GM18909 (cell line): ENCODE measurements at regions not wholly inside any gene's neighbourhood (a gene's known extent, or its start where the extent isn't known, plus 50 kb on each side); places are given as distances from the start of the nearest gene placed in this dataset.

Source experiments
- ATAC-seq: cut with Tn5 transposase; IDR thresholded peaks from one replicate; pipeline ENCODE4 v1.9.1; 2021; ENCODE audit warnings: mild to moderate bottlenecking; ENCODE audit not compliant: unreplicated experiment, poor library complexity

DNA sequence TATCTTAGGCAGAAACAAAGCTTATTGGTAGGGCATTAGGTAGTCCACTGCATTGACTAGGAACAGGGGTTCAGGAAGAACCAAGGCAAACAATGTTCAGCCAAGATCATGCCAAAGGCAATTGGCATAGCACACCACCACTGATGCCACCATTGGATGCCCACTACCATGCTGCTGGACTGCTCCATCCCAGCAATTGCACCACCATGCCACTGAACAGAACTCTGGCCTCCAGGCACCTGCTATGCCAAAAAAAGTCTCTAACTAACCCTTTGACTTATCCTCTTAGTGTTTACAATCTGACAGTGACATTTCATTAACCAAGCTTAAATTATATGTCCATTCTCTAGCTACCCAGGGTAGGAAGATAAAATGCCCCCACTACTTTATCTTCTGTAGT, 509.6 kb upstream of the CAMK1G start:
- no peak for ATAC-seq

DNA sequence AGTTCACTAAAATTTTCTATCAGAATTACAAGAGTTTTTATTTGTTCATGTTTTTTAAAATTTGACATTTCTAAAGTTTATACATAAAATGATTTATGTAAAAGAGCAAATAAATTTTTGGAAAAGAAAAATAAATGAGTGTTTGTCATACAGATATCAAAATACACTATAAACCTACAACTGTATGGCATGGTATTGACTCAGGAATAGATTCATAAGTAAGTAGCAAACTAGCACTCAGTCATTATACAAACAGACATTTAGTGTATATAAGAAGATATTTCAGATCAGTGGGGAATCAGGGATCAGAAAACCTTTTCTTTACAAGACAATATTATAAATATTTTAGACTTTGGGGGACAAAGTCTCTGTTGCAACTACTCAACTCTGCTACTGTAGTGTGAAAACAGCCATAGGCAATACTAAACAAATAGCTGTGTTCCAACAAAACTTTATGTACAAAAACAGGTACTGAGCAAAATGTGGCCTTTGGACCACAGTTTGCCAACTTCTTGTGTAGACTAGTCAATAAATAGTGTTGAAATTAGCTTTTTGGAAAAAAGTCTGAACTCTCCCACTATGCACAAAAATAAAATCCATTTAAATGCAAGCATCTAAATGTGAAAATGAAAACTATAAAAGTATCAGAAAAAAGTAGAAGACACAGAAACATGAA, 508.8 kb upstream of the CAMK1G start:
- no peak for ATAC-seq

DNA sequence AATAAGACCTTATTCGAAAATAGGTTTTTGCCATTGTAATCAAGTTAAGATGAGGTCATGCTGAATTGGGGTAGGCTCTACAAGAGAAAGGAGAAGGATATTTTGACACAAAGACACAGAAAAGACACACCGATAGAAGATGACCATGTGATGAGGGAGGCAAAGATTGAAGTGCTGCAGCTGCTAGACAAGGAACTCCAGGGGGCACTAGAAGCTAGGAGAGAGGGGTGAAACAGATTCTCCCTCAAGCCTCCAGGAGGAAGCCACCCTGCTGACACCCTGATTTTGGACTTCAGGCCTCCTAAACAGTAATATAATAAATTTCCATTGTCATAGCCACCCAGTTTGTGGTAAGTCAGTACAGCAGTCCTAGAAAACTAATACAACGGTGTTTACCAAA, 506.8 kb upstream of the CAMK1G start:
- peak; percentile 62 for ATAC-seq

DNA sequence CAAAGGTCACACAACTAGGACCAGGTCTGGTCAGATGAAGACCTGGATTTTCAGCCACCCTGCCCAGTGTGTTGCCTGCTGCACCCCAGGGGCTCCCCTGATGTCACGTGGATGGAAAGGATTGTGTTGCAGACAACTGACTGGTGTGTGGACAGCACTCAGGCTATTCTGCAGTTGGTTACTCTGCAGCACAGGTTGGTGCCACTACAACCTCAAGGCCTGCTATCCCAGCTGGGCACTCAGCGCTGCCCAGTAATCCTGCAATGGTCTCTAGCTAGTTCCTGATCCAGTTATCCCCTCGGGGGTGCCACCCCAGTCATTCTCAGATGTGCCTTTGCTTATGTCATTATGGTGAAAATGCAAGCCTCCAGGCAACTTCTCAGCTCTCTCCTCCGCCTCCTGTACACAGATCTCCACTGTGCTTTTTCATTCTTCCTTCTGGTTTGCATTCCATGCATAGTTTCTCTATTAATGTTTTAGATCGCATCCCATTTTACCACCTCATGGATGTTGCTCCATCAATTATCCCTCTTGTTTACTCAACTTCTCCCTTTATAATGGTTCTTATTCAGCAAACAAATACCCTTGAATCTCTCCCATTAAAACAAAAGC, 503.2 kb upstream of the CAMK1G start:
- ATAC-seq = no peak

DNA sequence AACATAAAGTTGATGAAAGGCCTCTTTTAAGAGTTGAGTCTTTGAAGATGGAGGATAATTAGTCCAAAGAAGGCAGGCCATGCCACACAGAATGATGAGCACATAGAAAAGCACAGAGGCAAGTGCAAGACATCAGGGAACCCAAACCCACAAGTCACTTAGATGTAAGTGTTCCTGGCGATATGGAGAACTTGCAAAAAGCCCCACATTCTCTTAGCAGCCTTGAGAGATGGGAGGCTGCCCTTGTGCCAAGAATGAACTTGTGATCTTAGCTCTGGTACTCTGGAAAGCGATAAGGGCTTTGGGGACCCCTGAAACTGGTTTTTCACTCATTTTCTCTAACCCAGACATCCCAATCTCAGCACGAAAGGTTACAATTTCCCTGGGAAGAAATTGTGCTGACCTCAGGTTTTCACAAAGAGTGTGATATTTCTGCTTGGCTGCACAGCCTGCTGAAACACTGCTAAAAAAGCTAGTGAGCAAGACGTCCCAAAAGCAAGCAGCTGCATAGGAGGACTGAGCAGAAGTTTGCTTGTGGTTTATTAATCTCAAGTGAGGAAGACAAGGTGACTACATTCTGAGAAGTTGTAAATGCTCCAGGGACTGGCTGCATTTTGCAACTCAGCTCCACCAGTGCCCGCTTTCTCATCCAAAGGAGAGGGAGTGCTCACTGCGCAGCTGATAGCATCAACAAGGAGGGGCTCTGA, 496.9 kb upstream of the CAMK1G start:
- peak; percentile 97 for ATAC-seq

DNA sequence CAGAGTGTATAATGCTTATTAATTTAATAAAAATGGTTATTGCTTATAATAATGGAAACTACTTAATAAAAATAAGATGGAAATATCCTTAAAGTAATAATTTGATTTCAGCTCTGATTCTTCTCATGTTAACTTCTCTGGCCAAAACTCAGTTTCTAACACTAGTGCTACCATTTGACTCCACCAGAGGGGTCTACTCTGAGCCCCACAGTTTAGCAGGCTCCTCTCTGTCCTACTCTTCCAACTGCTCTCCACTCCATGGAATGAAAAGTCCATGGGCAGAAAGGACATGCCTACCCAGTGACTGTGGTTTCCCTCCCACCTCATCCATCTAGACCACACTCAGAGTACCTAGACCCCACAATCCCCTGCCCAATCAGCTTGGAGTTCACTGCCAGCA, 489.1 kb upstream of the CAMK1G start:
- no peak for ATAC-seq

DNA sequence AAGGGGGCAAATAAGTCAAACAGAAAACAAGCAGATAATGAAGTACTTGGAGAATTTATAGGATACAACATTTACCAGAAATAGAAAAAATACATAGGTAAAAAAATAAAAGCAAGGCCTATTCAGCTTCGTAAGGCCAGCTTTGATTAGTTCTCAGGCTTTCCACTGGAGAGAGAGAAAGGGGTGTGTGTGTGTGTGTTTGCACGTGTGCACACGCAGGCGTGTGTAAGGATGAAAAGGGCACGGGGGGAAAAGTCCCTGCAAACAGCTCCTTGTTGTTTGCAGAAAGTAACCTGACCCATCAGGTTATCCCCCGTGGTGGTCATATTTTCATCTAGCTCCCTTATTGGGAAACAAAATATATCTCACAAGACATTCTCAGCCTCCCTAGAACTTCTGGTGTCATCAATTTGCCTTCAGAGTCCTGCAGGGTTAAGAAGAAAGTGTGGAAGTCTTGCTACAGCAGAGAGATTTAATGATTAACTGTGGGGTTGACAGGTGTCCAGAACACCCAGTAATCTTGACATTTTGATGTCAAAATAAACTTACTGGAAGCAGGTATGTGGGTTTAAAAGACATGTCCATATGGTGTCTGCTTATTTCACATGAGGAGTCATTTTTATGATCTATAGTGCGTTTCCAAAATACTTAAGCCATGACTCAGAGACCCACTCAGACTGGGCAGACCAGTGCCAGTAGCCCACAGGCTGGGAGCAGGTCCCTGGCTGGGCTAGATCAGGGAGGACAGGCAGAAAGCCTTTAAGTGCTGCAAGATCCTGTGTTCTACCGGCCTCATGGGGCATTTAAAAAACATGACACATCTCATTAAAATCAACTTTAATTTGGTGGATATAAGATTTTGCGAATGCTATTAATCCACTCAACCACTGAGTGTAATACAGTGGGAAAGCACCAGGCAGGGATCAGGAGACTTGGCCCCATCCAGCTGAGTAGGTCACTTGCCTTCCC, 487.6 kb upstream of the CAMK1G start:
- ATAC-seq = peak; percentile 72

DNA sequence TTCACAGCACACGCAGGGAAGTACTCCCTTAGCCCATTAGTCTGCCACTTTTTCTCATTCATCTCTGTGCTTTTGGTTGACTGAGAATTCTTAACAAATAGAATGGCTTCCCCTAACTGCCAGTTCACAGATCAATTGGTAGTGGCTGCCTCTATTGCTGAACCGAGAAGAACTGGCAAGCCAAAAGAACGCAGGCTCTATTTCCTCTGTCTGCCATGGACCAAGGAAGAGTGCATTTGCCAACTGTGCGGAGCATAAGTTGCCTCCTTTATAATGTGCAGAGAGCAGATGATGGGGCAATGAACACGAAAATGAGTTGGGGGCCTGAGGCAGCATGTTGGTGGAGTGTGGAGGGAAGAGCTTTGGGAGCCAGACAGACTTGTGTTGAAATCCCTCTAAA, 483.1 kb upstream of the CAMK1G start:
- no peak for ATAC-seq

DNA sequence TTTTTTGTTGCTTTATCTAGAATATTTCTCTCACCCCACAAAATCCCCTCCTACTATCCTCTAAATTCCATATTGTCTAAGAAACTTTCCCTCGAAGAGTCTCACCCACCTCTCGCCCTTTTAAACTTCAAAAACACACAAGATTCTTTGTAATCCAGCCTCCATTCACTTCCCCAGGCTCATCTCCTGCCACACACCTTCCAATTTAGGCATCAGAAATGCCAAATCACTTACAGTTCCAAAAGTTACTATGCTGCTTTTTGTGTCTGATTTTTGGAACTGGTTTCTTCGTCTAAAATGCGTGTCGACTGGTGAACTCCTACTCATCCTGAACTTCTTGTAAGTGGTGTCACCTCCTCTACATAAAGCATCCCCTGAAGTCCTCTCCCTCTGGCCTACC, 482.4 kb upstream of the CAMK1G start:
- ATAC-seq = no peak

DNA sequence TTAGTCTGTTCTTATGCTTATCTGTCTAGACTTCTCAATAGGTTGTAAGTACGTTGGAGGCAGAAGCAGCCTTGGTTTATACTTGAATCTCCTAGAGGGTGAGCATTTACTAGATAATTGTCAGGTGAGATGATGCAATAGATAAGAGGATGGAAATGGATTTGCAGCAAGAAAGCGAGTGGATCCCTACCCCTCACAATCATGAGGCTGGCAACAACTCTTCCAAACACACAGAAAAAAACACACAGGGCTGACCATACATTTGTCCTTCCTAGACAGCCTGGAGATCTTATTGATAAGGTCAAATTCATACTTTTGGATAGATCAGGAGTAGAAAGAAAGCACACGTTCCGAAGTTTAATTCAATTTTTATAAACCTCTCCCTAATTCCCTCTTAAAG, 481.4 kb upstream of the CAMK1G start:
- no peak for ATAC-seq

DNA sequence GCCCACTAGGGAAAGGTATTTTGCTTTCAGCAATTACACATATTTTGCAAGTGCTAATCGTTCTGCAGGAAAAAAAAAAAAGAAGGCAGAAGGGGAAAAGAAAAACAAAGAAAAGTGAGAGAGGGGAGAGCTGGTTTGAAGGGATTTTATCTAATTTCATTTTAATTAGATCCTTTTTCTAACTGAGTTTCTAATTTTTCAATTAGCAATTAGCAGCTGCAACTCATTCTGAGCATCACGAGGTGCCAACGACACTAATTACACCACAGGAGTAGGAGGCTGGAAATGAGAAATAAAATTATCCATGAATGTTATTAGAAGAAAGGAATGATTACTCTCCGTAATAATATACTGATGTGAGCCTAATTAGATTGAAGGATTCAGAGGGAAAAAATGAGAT, 481.0 kb upstream of the CAMK1G start:
- ATAC-seq = no peak

DNA sequence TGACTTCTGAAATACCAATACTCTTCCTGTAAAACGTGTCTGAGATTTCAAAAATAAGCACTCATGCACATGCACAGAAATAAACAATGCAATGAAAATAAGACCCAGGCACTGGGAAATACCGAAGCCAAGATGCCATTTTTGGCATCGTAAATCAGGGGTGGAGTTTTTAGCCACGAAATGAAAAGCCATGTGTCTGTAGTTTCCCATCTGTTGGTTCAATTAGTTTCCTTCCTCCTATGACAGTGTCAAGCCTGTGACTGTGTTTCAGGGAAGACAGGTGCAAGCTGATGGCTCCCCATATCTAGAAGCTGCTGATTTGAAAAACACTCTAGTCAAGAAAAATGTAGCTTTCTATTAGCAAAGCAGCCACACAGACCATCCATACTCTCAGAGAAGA, 480.4 kb upstream of the CAMK1G start:
- peak; percentile 48 for ATAC-seq

DNA sequence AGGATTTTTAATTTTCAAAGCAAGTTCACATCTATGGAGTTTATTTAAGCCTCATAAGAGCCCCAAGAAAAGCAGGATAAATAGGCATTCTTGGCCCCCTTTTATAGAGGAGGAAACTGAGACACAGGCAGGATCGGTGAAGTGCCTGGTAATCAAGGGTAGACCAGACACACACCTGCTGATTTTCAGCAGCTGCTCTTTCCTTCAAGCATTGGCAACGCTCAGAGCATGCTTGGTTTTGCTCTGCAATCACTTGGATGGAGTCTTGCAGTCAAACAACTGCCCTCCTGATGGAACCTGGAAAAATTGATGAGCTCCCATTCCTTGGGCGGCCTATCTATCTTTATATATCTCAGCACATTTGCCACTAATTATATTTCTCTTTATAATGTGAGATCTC, 478.9 kb upstream of the CAMK1G start:
- ATAC-seq = no peak

DNA sequence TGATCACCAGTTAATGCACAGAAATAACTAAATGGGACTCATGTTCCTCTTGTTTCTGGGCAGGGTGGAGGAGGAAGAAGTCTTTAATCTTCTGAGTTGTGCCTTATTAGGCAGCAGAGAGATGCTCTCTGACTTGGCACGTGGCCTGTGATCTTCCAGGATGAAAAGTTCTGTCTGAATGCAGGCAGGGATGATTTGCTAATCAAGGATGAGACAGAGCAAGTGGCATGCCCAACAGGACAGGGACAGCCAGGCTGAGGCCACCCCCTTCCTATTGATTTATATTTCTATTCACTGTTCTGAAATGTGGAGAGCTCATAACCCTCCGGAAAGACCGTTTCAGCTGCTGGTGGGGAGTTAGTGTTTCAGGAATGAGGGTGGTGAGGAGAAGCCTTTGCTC, 477.8 kb upstream of the CAMK1G start:
- ATAC-seq = no peak

DNA sequence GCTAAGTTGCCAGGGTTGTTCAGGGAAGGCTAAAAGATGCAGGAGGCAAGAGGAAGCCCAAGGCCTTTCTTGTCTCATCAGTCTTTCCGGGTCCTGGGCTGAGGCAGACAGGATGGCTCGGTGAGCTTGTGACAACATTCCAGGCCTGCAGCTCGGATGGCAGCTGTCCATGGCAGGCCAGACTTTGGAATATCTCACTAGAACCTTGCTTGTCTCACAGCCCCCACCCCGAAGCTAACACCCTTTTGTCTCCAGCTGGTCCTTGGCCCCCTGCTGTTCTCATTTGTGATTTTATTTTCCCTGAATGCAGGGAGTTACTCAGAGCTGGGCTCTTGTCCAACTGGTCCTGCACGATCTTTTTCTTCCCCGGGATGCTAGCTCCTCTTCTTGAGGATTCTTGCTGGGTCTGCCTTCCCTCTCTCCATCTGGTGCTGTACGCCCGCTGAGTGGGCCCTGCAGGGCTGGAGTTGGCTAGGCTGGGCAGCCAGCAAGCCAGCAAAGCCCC, 477.2 kb upstream of the CAMK1G start:
- ATAC-seq = no peak

DNA sequence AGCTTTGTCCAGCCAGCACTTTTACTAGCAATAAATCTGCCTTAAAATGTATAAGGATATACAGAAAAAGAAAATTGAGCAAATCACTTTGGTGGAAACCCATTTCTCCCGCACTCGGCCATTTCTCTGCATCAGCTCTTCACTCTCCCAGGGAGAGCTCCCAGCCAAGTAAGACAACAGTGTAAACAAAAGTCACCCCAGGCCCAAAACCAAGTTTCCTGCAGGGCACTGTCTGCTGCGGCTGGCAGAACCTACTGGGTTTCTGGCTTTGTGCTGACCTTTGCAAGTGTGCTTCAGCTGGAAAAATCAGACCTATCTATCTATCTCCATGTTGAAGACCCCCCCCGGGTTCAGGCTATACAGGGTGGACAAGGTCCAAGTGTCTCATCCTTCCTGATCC, 476.7 kb upstream of the CAMK1G start:
- ATAC-seq = no peak

DNA sequence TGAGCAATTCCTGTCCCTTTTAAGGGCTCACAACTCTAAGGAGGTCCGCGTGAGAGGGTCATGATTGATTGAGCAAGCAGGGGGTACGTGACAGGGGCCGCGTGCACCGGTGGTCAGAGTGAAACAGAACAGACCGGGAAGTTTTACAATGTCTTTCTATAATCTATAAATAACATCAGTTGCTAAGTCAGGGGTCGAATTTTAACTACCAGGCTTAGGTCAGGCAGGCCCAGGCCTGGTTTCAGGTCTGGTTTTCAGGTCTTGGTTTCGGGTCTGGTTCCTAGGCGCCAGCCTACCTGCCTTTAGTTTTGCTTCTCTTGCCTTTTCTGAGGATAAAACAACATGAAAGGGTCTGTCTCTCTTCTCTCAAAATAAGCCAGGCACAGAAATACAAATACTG, 476.0 kb upstream of the CAMK1G start:
- peak; percentile 64 for ATAC-seq

DNA sequence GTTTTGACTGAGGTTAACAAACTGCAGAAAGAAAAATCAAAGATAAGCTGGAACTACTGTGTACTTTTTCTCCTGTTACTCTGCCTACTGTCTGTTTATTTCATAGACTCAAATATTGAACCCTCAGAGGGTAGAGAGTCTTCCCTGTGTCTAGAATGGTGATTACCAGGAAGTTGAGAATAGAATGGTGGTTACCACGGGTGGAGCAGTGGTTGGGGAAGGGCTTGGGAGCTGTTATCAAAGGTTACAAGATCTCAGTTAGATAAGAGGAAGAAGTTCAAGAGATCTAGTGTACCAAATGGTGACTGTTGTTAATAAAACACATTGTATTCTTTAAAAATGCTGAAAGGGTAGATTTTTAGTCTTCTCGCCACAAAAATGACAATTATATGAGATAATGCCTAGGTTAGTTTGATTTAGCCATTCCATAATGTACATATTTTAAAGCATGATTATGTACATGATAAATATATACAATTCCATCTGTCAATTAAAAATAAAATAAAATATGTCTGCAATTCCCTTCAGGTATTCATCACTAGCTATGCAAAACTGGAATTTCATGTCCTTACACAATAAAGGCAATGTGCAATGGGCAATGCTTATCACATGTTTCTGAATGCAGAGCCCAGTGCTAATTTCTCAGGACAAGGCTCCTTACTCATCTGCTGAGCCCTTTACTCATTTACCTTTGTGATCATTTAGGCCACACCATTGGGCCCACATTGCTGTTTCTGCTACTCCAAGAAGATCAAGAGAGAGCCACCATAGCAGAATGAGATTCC, 474.3 kb upstream of the CAMK1G start:
- ATAC-seq = no peak

DNA sequence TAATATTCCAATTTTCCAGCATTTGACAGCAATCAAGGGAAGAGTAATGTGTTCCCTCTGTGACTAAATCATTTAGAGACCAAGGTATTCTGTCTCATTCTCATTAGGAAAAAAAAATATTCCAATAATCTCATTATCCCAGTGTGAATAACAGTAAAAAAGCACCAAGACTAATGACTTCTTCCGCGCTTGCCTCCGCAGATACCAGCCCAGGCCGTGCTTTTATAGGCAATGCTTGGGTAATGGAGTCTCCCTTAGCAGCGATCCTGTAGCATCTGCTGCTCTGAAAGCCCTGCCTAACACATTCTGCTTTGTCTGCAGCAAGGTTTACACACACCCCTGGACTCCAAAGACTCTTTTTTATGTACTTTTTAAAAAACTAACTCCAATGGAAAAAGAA, 470.0 kb upstream of the CAMK1G start:
- ATAC-seq = no peak

DNA sequence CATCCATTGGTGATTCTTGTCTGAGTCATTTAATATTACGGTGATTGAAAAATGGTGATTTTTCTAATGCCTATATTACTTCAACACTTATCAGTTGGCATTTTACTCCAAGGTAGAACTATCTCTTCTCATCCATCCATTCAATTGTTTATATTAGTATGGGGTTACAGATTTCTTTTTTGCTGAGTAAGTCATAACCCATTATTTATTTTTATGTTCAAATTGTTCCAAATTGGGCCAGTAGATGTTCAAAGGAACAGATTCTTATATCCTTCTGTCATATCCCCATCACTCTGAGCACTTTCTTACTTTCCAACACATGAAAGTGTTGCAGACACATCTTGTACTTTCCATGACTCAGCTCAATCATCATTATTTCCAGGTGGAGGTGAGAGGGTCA, 466.8 kb upstream of the CAMK1G start:
- no peak for ATAC-seq
